OCI-LY7 (cell line): ENCODE measurements at regions not wholly inside any gene's neighbourhood (a gene's known extent, or its start where the extent isn't known, plus 50 kb on each side); places are given as distances from the start of the nearest gene placed in this dataset.

Source experiments
- EZH2phosphoT487 ChIP-seq: fragments of 200-600 bp; sonication (generic); IDR thresholded peaks from 2 replicates; pipeline ENCODE4 v1.6.1; 2018; ENCODE audit warnings: low read depth, borderline replicate concordance, mild to moderate bottlenecking, mixed run types, antibody characterized with exemption, low read length, moderate library complexity, mixed read lengths
- TF ChIP-seq, protein P1 (sequence below): fragments of 200-600 bp; sonication (generic); conservative IDR thresholded peaks from 2 replicates; pipeline ENCODE4 v1.5.1; 2014; ENCODE audit warnings: mild to moderate bottlenecking, antibody characterized with exemption, low read length, moderate library complexity, mixed read lengths

DNA sequence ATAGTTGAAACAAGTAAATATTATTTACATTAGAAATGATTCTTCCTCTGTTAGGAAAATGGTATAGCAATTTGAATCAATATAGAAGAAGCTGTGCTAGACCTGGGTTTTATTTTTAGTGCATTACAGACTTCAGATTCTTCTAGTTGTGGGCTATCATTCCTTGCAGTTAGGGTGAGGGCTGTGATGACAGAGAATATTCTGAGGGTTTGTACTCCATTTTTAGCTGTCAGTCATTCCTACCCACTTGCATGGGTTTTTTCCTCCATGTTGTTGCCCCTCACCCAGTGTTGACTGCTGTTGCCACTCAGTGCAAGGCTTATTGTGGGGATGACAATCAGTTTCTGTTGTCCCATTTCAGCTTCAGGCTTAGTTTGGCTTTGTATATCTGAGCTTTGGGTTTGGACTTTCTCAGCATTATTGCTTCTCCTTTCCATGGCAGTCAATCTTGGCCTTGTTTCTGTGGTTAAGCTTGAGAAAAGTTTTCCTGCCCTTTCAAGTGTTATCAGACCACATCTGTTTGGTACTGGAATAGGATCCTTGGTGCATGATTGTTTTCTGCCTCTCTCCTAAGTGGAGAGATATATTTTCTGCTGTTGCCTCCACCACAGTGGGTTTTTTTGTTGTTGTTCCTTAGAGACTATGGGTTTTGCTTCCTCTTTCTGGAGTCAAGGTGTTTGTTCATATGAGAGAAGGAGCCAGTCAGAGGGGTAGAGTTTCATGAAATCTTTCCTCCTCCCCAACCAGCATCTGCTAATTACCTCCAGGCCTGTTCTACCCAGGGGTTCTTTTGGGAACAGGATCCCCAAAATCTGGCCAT, 312.7 kb upstream of the CWC22 start:
- TF ChIP-seq, protein P1, sequence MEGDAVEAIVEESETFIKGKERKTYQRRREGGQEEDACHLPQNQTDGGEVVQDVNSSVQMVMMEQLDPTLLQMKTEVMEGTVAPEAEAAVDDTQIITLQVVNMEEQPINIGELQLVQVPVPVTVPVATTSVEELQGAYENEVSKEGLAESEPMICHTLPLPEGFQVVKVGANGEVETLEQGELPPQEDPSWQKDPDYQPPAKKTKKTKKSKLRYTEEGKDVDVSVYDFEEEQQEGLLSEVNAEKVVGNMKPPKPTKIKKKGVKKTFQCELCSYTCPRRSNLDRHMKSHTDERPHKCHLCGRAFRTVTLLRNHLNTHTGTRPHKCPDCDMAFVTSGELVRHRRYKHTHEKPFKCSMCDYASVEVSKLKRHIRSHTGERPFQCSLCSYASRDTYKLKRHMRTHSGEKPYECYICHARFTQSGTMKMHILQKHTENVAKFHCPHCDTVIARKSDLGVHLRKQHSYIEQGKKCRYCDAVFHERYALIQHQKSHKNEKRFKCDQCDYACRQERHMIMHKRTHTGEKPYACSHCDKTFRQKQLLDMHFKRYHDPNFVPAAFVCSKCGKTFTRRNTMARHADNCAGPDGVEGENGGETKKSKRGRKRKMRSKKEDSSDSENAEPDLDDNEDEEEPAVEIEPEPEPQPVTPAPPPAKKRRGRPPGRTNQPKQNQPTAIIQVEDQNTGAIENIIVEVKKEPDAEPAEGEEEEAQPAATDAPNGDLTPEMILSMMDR = no peak
- TF ChIP-seq EZH2phosphoT487 = no peak
